Activated CD4-positive, alpha-beta T cell treated with anti-CD3 and anti-CD28 coated beads, Interleukin-2, Interleukin-4, amounts not matched to agents 100 ng/mL and 50 ng/mL, durations not matched to agents 16 hours and 8 hours (primary cell): ENCODE measurements at regions not wholly inside any gene's neighbourhood (a gene's known extent, or its start where the extent isn't known, plus 50 kb on each side); places are given as distances from the start of the nearest gene placed in this dataset.
"Not testable (repeated sequence)": the region's sequence is repeated elsewhere in the genome, so short reads cannot be mapped to it uniquely, and the experiment has no call there.

Experiments used
- DNase-seq: peaks from one replicate; pipeline ENCODE4 v3.0.0-alpha.2; 2020; ENCODE audit warnings: low spot score

GRCh38 chrX:125198546-125198945, 121.1 kb upstream of the TEX13C start:
- no peak for DNase-seq

- no peak for DNase-seq
Observed at GRCh38 chrX:125202591-125203248, 117.0 kb upstream of the TEX13C start.

GRCh38 chrX:125203365-125203736, 116.3 kb upstream of the TEX13C start:
- DNase-seq: no peak

GRCh38 chrX:125203737-125204578, 115.7 kb upstream of the TEX13C start:
- no peak for DNase-seq

DNA sequence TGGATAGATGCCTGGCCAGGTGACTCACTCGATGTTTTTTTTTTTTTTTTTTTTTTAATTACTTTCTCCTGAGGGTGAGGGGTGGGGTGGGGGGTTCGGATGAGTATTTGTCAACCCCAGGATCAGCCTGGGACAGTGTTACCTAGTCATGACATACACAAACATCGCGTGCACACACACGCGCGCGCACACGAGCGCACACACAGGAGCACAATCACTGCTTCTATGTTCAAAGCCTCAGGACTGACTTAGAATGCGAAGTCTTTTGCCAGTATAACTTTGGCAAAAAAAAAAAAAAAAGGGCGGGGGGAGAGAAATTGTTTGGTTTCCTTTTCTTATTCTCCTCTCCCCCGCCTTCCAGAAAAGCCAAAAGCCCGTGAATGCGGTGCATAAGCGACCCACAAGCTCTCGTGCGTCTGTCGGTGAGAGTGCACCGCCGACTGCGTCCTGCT, 115.0 kb upstream of the TEX13C start:
- DNase-seq: no peak

GRCh38 chrX:125205133-125205917, 114.3 kb upstream of the TEX13C start:
- DNase-seq: peak; percentile 6

DNA sequence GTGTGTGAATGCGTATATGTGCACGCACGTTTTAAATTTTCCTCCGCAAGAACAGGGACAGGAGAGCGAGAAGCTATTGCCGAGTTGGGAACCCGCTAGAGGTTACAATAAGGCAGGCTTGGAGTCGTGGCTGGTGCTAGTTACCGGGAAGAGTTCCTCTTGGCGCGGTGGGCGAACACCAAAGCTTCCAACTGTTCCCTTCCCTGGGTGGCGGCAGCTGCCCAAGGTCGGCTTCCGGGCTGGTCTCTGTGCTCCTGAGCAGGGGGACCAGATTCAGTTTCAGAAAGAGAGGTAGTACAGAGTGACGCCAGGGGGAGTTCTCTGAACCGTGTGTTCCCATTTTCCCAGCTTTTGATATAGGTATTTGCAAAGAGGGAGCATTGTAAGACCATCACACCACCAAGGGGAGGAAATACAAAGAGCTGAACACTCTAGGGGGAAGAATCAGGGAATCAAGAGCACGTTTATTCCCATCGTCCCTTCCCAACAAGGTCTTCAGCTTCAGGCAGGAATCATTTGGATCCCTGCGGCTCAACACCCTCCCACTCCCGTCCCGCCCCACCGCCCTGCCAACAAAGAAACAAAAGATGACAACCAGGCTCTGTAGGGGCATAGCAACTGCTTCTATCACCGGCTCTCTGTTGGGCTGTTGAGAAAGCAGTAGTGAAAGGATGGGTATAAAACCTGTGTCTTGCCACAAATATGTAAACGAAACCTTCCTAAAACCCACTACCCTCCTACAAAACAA, 113.6 kb upstream of the TEX13C start:
- no peak for DNase-seq

DNA sequence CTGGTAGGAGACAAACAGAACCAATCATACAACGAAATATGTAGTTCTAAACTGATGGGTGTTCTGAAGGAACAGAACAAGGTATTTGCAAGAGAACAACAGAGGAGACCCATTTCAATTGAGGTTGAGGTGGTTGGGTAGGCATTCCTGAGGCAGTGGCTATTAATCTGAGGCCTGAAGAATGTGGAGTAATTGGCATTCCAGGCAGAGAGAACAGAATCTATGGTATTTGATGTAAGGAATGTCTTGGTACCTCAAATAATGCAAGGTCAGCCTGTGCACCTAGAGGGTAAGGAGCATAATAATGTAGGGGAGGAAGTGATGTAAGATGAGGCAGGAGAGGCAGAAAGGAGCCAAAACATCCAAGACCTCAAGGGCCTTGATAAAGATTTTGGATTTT, 109.5 kb upstream of the TEX13C start:
- DNase-seq: no peak

DNA sequence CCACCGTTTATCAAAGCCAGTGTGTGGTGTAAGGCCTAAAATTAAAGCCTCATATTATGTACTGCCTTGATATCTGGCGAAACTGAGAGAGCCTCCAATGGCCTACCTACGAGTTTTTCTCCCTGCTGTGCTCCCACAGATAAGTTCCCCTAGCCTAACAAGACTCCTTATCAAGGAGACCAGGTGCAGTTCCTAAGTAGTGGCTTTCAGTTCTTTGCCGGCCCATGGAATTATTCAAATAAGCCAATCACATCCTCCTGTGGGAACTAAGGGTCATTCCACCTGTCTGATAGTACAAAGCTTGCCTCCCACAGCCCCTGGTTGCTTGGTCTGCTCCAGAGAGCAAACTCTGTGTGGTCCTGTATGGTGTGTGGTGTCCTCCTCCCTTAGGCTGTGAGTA, 99.8 kb upstream of the TEX13C start:
- DNase-seq: no peak

DNA sequence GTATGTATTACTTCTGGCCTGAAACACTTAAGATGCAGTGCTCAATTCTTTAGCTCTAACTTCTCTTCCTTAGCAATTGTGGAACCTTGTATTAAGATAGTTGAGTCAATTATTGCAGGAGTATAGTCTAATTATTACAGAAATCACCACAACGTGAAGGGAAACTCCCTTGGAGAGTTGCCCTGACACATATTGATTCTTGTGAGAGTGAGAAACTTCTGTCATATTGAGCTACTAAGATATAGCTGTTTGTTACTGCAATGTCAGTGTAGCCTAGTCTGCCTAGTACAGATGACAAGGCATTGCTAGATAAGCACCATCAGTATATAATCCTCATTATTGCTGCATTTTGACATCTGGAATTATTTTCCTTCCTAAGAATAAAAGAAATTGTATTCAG, 82.7 kb upstream of the TEX13C start:
- DNase-seq: peak; percentile 3

- no peak for DNase-seq
Observed at GRCh38 chrX:125248931-125249330, 70.7 kb upstream of the TEX13C start.

DNA sequence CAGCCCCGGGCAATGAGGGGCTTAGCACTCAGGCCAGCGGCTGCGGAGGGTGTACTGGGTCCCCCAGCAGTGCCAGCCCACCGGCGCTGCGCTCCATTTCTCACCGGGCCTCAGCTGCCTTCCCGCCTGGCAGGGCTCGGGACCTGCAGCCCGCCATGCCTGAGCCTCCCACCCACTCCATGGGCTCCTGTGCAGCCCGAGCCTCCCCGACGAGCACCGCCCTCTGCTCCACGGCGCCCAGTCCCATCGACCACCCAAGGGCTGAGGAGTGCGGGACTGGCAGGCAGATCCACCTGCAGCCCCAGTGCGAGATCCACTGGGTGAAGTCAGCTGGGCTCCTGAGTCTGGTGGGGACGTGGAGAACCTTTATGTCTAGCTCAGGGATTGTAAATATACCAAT, 63.9 kb upstream of the TEX13C start:
- not testable (repeated sequence) for DNase-seq

- DNase-seq: no peak
Observed at GRCh38 chrX:125262836-125263235, 56.8 kb upstream of the TEX13C start.

- no peak for DNase-seq
Observed at GRCh38 chrX:125266153-125266660, 53.5 kb upstream of the TEX13C start.
